Epithelial cell of esophagus (primary cell): ENCODE measurements at regions not wholly inside any gene's neighbourhood (a gene's known extent, or its start where the extent isn't known, plus 50 kb on each side); places are given as distances from the start of the nearest gene placed in this dataset.
"Not testable (repeated sequence)": the region's sequence is repeated elsewhere in the genome, so short reads cannot be mapped to it uniquely, and the experiment has no call there.

ENCODE experiments used
- DNase-seq: peaks from one replicate; pipeline ENCODE4 v3.0.0; 2010; ENCODE audit warnings: low read depth
- H3K4me3 ChIP-seq: 2 replicates; pipeline ENCODE4 v1.5.1; 2011; ENCODE audit warnings: mild to moderate bottlenecking, low read length, control low read depth
- TF ChIP-seq, protein P1 (sequence below): IDR thresholded peaks from 2 replicates; pipeline ENCODE4 v1.5.1; 2011; ENCODE audit warnings: low read depth, mild to moderate bottlenecking, low read length, control low read depth, inconsistent platforms; ENCODE audit not compliant: insufficient read depth; ENCODE audit errors: missing control alignments

DNA sequence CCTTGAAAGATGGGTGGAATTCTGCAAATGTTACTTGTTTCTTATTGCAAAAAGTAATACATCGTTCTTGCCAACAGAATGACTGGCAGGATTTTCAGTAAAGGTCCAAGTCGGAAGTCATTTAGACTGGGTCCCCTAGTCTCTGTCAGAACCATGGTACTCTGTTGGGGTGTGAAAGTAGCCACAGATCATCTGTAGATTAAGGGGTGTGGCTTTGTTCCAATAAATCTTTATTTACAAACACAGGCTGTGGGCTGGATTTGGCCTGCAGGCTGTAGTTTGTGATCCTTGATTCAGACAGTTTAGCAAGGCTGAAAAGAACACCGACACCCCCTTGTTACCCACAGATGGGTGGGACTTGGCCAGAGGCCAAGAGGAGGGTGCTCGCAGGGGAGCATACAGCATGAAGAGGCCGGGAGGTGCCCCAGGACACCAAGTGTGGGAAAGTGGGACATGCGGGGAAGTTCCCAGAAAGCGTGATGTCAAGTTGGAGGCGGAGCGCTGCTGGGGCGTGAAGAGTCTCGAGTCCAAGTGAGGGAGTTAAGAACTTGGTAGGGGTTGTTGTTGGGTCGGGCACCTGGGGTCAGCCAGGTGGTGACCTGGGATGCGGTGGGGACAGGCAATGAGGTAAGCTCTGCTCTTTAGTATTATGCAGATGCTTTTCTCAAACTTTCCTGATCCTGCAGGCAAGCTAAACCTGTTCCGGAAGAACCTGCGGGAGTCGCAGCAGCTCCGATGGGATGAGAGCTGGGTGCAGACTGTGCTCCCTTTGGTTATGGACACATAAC is 175.7 kb downstream of the ADRA2C start:
- not testable (repeated sequence) for DNase-seq, H3K4me3 ChIP-seq

DNA sequence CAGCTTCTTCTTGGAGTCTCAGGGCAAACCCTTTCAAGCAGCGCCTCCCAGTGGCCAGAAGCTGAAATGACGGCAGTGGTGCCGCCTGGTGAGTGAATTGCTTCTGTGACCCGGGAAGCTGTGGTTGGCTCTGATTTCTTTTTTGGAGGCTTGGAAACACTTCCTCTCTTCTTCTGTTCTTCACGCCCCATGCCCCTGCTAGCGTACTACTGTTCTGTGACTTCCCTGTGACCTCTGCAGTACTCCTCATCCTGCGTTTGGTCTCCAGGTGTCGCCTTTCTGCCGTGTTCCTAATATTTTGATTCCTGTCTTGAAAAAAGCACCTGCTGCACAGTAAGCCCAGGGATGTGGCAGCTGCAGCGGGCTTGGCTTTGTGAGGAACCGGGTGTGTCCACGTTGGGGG is 176.4 kb downstream of the ADRA2C start:
- H3K4me3 ChIP-seq: not testable (repeated sequence)
- TF ChIP-seq, protein P1, sequence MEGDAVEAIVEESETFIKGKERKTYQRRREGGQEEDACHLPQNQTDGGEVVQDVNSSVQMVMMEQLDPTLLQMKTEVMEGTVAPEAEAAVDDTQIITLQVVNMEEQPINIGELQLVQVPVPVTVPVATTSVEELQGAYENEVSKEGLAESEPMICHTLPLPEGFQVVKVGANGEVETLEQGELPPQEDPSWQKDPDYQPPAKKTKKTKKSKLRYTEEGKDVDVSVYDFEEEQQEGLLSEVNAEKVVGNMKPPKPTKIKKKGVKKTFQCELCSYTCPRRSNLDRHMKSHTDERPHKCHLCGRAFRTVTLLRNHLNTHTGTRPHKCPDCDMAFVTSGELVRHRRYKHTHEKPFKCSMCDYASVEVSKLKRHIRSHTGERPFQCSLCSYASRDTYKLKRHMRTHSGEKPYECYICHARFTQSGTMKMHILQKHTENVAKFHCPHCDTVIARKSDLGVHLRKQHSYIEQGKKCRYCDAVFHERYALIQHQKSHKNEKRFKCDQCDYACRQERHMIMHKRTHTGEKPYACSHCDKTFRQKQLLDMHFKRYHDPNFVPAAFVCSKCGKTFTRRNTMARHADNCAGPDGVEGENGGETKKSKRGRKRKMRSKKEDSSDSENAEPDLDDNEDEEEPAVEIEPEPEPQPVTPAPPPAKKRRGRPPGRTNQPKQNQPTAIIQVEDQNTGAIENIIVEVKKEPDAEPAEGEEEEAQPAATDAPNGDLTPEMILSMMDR: peak; percentile 54
- peak; percentile 34 for DNase-seq

DNA sequence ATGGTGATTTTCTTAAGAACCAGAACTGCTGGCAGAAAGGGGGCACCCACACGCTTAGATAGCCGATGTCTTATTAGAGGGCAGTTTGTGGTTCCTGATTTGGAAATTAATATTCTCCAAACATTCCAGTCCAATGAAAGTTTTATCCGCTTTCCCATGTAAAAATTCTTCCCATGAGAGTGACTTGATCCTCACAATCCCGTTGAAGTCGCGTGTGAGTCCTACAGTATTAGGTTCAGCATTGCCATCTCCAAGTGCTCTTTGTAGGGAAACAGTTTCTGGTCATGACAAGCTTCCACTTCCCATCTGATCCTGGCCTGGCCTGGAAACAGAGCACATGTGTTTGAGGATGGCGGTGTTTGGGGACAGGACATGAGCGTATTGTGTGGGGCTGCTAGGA is 176.9 kb downstream of the ADRA2C start:
- H3K4me3 ChIP-seq, DNase-seq: not testable (repeated sequence)

DNA sequence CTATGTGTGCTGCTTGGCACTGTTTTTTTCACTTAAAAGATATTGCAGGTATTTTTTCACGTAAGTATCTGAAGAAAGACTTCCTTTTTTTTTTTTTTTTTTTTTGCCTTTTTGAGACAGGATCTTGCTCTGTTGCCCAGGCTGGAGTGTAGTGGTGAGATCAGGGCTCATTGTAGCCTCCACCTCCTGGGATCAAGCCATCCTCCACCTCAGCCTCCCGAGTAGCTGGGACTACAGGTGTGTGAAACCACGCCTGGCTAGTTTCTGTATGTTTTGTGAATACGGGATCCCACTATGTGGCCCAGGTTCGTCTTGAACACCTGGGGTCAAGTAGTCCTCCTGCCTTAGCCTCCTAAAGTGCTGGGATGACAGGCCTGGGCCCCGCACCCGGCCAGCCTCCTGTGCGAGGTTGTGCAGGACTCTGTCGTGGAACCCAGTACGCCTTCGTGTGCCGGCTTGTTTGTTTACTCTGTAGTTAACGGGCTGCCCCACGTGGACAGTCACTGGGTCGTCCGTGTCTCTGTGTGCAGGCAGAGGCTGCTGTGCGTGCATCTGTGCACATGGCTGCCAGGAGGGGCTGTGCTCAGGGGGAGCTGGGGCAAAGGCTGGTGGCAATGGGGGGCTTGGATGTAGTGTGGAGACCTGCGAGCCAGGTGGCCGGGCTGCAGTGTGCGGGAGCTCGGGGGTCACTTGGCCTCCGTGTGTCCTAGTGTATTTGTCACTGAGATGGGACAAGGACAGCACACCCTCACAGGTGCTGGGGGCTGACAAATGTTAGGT is 179.5 kb downstream of the ADRA2C start:
- DNase-seq: no peak
- no peak overlapping the region for H3K4me3 ChIP-seq
- TF ChIP-seq, protein P1: no peak

DNA sequence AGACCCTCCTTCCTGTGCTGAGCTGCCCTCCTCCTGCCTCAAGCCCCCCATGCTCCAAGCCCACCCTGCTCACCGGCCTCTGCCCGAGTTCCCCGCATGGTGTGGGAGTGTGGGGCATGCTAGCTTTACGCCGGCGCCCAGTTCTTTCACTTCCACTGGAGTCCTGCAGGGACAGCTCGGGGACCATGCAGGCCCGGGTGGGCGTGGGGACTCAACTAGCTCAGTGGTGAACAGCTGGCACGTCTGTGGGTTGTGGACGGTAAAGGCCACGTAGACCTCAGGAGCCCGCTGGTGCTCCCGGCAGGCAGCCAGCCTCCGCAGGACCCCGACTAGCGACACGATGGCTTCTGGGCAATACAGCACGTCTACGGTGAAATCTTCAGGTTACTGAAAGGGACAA is 180.4 kb downstream of the ADRA2C start:
- H3K4me3 ChIP-seq, DNase-seq: not testable (repeated sequence)

DNA sequence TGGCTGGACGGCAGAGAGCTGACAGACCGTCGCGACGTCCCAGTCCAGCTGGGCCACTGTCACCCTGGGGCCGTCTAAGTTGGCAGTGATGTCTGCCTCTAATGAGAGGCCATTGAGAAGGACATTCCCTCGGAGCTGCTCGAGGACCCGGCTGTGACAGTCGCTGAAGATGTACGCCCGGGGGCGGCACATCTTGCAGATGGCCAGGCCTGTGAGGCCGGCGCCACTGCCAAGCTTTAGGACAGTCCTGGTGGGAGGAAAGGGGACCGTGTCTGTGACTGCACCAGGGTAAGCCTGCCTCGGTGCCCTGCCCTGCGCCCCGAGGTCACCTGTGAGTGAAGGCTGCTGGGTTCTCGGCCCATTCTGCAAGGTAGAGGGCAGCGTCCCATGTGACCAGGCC is 181.6 kb downstream of the ADRA2C start:
- DNase-seq, H3K4me3 ChIP-seq: not testable (repeated sequence)

DNA sequence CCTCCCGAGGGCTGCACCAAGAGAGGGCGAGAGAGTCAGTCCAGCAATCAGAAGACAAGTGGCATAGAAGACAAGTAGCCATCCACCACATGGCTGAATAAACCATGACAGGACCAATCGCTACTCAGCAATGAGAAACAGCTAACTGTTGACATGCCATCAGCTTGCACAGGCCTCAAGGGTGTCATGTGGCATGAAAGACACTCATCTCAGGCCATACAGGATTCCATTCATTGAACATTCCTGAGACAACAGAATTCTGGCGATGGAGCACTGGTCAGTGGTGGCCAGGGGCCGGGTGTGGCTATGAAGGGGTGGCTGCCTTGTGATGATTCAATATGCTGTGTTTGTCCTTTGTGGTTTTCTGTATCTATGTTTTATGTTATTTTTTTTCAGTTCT is 182.0 kb downstream of the ADRA2C start:
- DNase-seq, H3K4me3 ChIP-seq: not testable (repeated sequence)

DNA sequence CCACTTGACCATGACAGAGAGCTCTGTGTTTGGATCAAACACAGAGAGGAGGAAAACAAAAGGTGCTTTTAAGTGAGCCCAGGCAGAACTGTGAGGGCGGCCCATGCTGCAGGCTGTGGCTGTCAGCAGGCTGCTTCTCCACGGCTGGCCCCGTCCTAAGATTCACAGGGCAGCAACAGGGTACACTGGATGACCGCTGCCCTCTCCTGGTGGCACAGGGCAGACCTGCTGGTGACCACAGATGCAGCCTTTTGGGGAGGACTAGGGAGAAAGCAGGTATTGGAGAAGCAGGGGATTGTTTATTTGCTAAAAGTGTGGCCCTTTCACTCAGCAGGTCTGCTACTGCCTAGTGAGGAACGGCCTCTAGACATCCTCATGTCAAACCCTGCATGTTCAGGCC is 183.7 kb downstream of the ADRA2C start:
- not testable (repeated sequence) for H3K4me3 ChIP-seq
- peak; percentile 20 for DNase-seq
- TF ChIP-seq, protein P1: peak; percentile 29

DNA sequence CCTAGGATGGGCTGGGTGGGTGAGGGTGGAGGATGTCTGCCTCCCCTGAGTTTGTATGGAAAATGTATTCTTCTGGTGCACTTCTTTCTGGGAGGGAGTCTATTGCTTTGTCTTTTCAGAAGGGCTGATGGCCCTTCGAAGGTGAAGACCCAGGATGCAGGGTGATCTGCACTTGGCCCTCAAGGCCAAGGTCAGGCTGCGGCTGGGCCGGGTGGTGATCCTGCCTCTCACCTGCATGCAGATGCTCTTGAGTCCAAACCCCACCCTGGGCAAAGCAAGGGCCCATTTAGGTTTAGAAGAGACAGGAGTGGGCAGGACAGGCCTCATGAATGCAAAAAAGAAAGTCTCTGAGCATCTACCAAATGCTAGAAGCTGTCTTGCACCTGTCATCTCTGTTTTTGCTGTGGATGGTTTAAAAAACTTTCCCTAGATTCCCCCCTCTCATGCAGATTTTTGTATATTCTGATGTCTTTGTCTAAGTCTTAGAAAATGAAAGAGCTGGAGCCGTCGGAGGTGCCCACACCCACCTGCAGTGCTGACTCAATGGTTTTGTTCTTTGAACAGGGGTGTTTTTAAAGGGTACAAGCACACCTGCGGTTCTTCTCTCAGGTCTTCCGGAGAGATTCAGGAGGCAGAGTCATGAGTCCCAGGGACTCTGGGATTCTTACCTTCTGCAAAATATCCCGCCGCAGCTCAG is 186.4 kb downstream of the ADRA2C start:
- DNase-seq, H3K4me3 ChIP-seq: not testable (repeated sequence)

DNA sequence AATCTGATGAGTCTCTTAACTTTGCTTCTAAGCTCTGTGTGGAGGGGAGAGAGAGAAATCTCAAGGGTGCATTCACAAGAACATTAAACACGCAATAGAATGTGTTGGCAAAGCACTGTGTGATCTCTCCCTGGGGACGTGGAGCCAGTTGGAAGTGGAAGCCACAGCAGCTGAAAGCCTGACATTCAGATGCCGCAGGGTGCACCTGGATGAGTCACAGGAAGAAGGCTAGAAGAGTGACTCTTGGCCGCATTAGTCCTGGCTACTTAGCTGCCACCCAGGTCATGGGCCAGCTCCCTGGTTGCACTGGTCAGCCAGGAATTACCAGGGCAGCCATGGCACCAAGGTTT is 186.9 kb downstream of the ADRA2C start:
- not testable (repeated sequence) for H3K4me3 ChIP-seq
- DNase-seq: peak; percentile 70

DNA sequence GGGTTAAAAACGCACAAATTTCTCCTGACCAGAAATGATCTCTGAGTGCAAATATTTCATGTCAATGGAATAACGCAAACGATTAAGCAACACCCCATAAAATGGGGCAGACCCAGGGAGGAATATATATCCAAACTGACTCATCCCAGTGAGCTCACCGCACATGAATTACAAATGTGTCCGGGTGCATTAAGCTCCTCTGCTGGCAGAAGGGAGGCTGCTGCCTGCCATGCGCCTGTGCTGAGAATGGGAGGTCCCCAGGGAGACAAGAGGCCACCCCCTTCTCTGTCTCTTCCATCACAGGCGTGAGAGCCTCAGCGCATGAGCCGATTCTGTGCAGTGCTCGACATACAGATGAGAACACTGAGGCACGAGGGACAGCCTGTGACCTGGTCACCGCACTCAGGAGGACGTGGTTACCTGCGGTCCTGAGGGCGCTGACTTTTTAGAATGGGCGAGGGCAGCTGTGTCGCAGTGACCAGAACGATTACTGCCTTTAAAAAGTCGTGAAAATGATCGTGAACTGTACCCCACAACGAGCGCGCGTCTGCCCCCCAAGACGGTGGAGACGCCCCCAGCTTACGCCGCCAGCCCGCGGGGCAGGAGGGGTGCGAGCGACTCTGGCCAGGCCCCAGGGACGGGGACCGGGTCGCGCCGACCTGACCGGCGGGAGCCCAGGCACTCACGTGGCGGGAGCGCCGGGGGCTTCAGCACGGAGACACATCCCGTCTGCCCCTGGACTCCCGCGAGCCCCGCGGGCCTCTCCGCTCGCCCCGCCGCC is 188.5 kb downstream of the ADRA2C start:
- peak overlapping the region; percentile 57 for H3K4me3 ChIP-seq

DNA sequence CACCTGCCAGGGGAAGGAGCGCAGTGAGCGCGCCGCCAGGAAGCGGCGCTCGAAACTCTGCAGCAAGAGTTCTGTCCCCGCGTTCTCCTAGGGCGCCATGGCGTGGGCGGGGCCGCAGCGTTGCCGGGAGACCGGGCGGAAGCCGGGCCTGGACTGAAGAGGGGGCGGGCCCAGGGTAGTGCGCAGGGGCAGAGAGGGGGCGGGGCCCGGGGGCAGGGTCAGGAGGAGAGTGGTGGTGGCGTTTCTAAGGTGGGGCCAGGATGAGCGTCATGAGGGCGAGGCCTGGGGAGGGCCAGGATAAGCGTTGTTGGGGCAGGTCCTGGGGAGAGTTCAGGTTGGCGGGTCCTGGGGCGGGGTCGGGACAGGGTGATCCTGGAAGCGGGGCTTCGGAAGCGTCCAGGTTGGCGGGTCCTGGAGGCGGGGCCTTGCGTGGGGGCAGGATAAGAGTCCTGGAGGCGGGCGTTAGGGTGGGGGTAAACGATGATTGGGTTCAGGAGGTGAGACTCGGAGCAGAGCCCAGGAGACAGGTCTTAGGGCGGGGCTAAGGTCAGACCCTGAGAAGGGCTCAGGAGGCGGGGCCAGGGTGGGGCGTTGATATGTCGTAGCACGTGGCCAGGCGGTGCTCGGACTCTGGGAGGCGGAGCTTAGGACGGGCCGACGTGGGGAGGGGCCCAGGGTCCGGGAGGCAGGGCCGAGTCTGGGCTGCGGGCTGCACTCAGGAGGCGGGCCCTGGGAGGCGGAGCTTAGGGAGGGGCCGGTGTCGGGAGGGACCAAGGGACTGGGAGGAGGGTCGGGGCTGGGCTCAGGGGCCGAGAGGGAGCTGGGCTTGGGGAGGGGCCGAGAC is 189.4 kb downstream of the ADRA2C start:
- peak overlapping the region; percentile 57 for H3K4me3 ChIP-seq

More for the DNA sequence above, 188.5 kb downstream of the ADRA2C start:
- DNase-seq: peak; percentile 97

DNA sequence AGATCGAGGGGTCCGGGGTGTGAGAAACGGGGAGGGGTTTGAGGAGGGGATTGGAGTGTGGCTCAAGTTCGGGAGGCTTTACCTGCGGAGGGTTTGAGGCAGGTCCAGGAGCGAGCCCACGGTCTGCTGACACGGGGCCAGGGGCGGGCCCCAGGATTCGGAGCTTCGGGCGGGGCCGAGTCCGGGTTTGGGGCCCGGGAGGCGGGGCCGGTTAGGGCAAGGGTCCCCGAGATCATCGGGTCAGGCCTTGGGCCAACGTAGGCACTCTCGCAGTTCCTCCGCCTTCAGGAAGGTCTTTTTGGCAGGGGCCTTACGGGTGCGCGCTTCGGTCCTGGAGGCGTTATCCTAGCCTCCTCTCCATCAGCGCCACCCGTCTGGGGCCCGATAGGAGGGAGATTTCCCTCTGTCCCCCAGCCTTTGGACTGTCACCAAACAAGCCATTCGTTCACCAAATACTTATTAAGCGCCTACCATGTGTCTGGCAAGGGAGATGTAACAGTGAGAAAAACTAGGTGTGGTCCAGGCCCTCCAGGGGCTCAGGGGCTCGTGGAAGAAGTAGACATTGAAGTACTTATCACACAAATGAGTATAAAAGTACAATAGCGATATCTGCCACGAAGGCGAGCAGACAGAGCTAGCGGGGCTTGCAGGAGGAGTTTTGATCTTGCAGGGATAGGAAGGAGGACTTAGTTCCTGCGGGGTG is 190.1 kb downstream of the ADRA2C start:
- H3K4me3 ChIP-seq: peak overlapping the region; percentile 55
- not testable (repeated sequence) for DNase-seq

More for the DNA sequence above, 189.4 kb downstream of the ADRA2C start:
- peak; percentile 100 for DNase-seq
